ENCODE measurements at regions not wholly inside any gene's neighbourhood (a gene's known extent, or its start where the extent isn't known, plus 50 kb on each side); places are given as distances from the start of the nearest gene placed in this dataset.
A peak's percentile ranks its signal among the peaks of the same experiment; 100 is the strongest.
"Not testable (repeated sequence)": the region's sequence is repeated elsewhere in the genome, so short reads cannot be mapped to it uniquely, and the experiment has no call there.

DNA sequence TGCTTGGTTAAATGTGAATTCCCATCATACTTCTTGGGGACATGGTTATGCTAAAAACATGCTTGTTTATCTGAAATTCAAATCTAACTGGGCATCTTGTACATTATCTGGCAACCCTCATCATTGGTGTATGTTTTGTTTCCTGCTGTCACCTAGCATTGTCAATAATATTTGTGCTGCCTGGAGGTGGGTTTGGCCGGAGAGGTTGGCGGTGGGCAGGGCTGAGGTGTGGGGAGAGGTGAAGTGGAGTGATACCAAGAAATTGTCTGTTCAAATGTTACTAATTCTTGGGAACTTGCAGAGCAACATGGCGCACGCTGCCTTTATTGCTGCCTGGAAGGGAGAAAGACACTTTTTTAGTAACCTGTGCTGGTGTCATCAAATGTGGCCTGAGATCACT lies 280.5 kb downstream of the VRK1 start:
- DNase-seq: no peak

DNA sequence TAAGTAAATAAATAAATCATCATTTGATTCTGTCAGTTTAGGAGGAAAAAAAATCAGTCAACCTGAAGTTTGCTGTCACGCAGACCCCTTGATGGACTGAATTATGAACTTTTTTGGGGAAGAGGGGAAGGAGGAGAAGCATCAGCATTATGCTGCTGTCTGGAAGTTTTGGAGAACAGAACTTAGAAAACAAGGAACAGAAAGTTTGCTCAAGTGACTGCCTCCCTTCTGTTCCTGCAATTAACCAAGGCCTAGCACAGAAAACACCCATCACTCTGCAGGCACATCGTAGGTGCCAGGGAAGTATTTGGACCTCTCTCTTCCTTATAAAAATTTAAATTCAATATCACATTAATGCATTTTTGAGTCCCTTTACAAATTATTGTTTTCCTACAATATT lies 283.8 kb downstream of the VRK1 start:
- DNase-seq: no peak

- DNase-seq: no peak
Measured at GRCh38 chr14:97095269-97095668, 298.1 kb downstream of the VRK1 start.

- no peak for DNase-seq
Measured at GRCh38 chr14:97097296-97097695, 300.1 kb downstream of the VRK1 start.

GRCh38 chr14:97100306-97100705 lies 303.1 kb downstream of the VRK1 start:
- DNase-seq: no peak

DNA sequence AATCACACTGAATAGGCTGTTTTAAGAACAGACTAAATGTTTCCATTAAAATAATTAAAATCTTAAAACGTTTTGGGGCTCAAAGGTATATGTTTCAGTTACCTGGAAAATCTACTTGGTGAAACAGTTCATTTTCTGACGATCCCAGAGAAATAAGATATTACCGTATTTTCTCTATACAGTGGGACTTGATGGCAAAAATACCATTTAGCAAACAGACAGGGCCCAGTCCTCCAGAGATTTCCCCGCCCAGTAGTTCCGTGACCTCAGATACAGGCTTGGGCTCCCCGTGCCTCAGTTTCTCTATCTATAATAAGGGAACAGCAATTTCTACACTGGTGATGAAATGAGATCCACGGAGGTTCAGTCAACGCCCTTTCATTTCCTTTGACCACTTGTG lies 304.4 kb downstream of the VRK1 start:
- DNase-seq: no peak

DNA sequence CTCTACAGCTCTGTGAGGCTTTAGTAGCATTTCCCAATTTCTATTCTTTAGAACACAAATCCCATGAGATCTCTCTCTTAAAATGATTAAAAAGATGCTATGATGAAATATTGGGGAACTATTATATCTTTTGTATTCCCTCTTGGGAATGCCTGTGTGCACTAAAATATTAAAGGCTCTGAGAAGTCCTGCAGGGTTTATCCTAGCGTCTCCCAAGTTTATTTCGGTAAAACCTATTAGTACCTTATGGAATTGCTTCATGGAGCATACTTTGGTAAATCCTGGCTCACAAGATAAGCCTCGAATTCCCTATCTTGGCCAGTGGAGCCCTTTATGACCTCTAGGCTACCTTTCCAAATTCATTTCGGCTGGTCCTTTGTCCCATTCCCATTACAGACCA lies 306.8 kb downstream of the VRK1 start:
- no peak for DNase-seq

DNA sequence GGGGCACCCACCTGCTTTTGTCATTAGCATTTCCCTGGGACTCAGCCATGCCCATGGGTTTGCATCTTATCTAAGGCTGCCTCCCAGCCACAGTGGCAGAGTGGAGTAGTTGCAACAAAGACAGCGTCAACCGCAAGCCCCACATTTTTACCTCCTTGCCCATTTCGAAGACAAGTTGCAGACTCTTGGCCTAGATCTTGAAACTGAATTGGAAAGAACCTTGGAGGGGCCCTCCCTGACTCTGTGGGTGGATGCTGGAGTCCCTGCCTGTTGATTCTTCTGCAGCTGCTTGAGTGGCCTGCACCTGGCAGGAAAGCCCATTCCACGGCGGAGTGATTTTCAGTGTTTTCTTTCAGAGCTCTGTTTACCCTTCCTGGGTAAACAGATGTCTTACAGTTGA lies 309.0 kb downstream of the VRK1 start:
- DNase-seq: peak; percentile 42

DNA sequence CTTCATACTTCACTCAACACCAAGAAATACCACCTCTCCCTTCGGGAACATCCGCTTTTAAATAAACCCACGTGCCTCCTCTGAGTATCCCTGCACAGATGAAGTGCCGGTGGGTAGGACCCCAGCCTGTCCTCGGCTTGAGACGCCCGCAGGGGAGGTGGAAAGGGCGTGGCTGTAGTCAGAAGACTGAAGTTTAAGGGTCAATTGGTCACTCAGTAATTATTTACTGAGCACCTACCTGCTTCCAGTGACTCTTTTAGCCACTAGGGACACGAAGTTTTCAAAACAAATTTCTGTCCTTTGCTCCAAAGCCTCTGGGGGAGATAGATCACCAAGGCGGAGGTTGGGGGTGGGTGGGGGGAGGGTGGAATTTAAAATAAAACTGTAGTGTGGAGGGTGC lies 309.4 kb downstream of the VRK1 start:
- DNase-seq: no peak

DNA sequence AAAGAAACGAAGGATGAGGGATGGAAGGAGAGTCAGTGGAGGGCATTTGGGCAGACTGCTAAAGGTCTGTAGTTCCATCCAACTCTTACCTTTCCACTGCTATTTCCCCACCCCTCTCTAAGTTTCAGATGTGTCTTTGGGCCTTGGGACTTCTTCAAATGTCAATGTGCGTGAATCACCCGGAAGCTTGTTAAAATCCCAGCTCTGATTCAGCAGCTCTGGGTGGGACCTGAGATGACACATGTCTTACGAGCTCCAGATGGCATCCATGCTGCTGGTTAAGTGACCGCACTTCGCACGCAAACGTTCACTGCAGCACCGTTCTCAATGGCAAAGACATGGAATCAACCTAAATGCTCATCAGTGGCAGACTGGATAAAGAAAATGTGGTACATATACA lies 309.9 kb downstream of the VRK1 start:
- no peak for DNase-seq

GRCh38 chr14:97107760-97108159 lies 310.6 kb downstream of the VRK1 start:
- no peak for DNase-seq

- DNase-seq: no peak
Measured at GRCh38 chr14:97109234-97109633, 312.1 kb downstream of the VRK1 start.

- no peak for DNase-seq
Measured at GRCh38 chr14:97113339-97113738, 316.2 kb downstream of the VRK1 start.

- DNase-seq: no peak
Measured at GRCh38 chr14:97116546-97116945, 319.4 kb downstream of the VRK1 start.

GRCh38 chr14:97117693-97118092 lies 320.5 kb downstream of the VRK1 start:
- DNase-seq: no peak

DNA sequence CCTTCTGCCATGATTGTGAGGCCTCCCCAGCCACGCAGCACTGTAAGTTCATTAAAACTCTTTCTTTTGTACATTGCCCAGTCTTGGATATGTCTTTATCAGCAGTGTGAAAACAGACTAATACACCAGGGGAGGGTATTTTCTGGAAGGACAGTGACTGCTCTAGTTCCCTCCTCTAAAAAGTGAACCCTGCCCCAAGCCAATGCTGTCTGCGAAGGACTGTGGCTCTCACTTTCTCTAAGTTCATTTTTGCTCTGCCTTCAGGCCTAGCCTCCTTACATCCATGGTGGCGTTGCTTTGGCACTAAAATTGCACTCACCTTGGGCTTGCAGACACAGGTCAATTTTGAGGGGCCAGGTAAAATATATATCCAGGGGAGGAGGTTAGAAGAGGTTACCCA lies 323.0 kb downstream of the VRK1 start:
- no peak for DNase-seq

DNA sequence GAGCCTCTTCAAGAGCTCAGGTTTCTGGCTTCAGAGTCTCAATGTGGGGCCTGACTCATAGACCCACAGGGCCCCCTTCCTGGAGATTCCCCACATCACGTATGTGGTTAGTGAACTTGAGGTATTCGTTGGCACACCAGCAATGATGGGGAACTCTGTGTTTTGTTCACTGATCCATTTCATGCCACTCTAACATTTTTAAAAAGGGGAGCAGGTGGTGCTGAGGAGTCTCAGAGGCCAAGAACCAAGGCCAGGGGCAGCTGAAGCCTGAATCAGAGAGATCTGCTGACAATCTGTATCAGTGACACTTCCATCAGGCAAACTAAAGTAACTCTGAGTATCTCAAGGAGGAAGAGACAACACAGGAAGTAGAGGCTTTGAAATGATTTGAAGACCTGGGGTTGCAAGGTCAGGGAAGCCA lies 323.4 kb downstream of the VRK1 start:
- no peak for DNase-seq

- DNase-seq: no peak
Measured at GRCh38 chr14:97129639-97130038, 332.5 kb downstream of the VRK1 start.

DNA sequence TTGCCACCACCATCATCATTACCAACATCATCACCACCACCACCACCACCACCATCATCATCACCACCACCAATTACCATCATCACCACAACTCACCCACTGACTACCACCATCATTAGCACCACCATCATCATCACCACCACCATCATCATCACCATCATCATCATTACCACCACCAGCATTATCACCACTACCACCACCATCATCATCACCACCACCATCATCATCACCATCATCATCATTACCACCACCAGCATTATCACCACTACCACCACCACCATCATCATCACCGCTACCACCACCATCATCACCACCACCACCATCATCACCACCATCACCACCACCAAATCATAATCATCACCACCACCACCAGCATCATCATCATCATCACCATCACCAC lies 338.7 kb downstream of the VRK1 start:
- DNase-seq: not testable (repeated sequence)

DNA sequence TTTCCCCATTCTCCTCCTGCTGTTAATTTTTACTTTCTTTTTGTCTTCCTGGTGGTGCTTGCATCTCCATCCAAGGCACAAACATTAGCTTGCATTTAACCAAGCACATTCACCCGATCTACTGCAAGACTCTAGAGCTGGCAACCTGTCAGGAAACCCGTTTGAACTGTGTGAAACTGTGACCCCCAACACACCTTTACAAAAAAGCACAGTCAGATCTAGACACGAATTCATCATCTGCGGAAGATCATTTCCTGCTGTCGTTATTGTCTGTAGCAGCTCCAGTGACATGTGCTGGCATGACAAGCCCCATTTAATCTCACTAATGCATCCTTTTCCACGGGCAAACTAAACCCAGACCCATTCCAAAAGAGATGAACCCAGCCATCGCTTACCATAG lies 340.5 kb downstream of the VRK1 start:
- DNase-seq: no peak

DNA sequence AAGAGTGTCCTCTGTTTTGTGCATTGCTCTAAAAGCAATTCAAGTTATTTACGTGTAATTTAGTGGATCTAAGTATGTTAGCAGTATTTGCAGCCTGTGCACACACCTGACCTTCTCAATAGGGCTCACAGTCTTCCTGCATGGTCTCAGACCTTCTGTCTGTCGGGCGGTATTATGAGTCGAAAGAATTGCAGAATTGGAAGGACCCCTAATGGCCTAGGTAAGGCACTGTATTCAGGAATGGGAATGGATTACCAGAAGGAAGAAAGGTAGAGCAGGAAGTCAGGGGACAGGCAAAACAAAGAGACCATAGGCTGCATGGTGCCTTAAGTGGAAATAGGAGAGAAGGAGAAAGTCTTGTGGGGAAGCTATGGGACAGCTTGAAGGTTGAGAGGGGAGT lies 341.6 kb downstream of the VRK1 start:
- DNase-seq: peak; percentile 9

- DNase-seq: no peak
Measured at GRCh38 chr14:97143011-97143410, 345.8 kb downstream of the VRK1 start.

- DNase-seq: no peak
Measured at GRCh38 chr14:97143456-97143855, 346.3 kb downstream of the VRK1 start.

DNA sequence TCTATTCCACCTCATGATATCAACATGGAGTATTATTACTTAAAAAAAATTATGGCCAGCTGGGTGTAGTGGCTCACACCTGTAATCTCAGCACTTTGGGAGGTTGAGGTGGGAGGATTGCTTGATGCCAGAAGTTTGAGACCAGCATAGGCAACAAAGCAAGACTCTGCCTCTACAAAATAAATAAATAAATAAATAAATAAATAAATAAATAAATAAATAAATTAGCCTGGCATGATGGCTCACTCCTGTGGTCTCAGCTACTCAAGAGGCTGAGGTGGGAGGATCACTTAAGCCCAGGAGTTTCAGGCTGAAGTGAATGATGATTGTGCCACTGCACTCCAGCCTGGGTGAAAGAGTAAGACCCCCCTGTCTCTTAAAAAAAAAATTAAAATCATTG lies 350.8 kb downstream of the VRK1 start:
- DNase-seq: not testable (repeated sequence)

DNA sequence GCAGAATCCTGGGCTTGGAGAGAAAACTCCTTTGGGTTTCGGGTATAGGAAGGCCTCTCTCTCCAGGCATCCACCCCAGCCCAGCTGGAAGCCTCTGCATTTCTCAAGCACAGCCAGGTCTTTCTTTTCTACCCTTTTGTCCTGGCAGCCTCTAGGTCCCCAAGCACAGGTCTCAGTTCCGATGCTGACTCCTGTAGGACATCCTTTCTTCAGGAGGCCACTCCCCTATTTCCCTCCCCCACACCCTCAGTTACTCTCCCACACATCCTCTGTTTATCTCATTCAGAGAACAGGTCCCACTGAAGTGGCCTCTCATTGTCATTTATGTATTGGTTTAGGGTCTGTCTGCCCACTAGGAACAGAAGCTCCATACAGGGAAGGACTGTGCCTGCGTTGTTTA lies 352.6 kb downstream of the VRK1 start:
- DNase-seq: no peak

DNA sequence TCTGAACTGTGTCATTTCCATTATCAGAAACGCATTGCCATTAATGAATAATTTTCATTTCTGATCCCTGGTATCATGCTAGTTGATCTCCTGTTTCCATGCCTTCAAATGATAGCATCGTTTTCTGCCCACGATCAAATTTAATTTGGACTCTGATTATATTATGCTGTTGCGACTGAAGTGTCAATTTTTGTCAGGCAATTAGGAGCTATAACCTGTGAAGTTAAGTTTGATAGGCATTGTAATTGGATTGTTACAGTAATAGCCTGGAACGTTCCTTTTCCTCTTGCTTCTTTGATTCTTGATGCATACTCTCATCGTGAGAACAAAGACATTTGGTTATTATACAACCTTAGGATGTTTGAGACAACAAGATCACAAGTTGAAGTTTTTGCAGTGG lies 356.3 kb downstream of the VRK1 start:
- DNase-seq: no peak

Data from DMS53 (cell line).